ENCODE measurements at regions not wholly inside any gene's neighbourhood (a gene's known extent, or its start where the extent isn't known, plus 50 kb on each side); places are given as distances from the start of the nearest gene placed in this dataset.
A peak's percentile ranks its signal among the peaks of the same experiment; 100 is the strongest.

DNA sequence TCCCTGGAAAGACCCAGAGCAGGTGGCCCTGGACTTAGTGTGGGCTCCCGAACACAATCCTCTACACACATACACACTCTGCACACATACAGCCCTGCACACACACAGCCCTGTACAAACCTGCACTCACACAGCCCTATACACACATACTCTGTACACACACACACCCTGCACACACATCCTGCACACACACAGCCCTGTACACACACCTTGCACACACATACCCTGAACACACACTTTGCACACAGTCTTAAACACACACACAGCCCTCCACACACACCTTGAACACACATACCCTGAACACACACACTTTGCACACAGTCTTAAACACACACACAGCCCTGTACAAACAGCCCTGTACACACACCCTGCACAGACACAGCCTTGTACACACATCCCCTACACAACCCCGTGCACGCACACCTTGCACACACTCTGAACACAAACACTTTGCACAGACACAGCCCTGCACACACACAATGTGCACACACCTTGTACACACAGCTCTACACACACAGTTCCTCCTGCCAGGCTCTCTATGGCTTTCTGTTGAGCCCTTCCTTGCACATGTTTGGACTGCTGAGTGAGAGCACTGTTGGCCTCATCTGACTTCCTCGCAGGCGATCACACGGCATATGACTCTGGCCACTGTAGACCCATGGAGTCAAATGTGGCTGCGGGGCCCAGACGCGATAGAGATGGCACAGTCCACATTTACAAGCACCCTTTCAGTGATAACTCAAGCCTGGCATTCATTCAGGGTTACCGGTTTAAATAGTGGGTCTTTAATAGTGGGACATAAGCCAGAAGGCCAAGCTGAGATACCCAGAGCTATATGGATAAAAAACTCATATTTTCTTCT is 245.7 kb upstream of the IRX1 start:
- Mint-ChIP-seq H3K36me3 (ENCODE audit: unreplicated experiment) (no peaks in the 10 kb centered on the region), H3K9me3 (ENCODE audit: unreplicated experiment) (peaks cover 58% of the 10 kb centered on the region), H3K27me3 (ENCODE audit: unreplicated experiment) (no peaks in the 10 kb centered on the region), H3K27ac (ENCODE audit: unreplicated experiment) (no peak overlapping the region), H3K4me3 (ENCODE audit: unreplicated experiment) (no peak overlapping the region), H3K4me1 (ENCODE audit: unreplicated experiment) (no peaks in the 10 kb centered on the region)
- TF ChIP-seq, protein P1, sequence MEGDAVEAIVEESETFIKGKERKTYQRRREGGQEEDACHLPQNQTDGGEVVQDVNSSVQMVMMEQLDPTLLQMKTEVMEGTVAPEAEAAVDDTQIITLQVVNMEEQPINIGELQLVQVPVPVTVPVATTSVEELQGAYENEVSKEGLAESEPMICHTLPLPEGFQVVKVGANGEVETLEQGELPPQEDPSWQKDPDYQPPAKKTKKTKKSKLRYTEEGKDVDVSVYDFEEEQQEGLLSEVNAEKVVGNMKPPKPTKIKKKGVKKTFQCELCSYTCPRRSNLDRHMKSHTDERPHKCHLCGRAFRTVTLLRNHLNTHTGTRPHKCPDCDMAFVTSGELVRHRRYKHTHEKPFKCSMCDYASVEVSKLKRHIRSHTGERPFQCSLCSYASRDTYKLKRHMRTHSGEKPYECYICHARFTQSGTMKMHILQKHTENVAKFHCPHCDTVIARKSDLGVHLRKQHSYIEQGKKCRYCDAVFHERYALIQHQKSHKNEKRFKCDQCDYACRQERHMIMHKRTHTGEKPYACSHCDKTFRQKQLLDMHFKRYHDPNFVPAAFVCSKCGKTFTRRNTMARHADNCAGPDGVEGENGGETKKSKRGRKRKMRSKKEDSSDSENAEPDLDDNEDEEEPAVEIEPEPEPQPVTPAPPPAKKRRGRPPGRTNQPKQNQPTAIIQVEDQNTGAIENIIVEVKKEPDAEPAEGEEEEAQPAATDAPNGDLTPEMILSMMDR (IDR thresholded peaks at IDR 0.05) = no peak
- DNase-seq (ENCODE audit: extremely low spot score, unreplicated experiment) = peak; percentile 56

GRCh38 chr5:3348576-3349535 is 246.8 kb upstream of the IRX1 start:
- no peaks in the 10 kb centered on the region for H3K27me3 Mint-ChIP-seq (ENCODE audit: unreplicated experiment)
- H3K9me3 Mint-ChIP-seq (ENCODE audit: unreplicated experiment) = peaks cover 51% of the 10 kb centered on the region
- H3K27ac Mint-ChIP-seq (ENCODE audit: unreplicated experiment) = no peak overlapping the region
- no peaks in the 10 kb centered on the region for H3K36me3 Mint-ChIP-seq (ENCODE audit: unreplicated experiment)
- TF ChIP-seq, protein P1 (IDR thresholded peaks at IDR 0.05) = no peak
- H3K4me1 Mint-ChIP-seq (ENCODE audit: unreplicated experiment) = no peaks in the 10 kb centered on the region
- H3K4me3 Mint-ChIP-seq (ENCODE audit: unreplicated experiment) = no peak overlapping the region
- peak; percentile 83 for DNase-seq (ENCODE audit: extremely low spot score, unreplicated experiment)

- no peaks in the 10 kb centered on the region for H3K27me3 Mint-ChIP-seq (ENCODE audit: unreplicated experiment)
- no peak overlapping the region for H3K27ac Mint-ChIP-seq (ENCODE audit: unreplicated experiment)
- TF ChIP-seq, protein P1 (IDR thresholded peaks at IDR 0.05) = no peak
- peaks cover 47% of the 10 kb centered on the region for H3K9me3 Mint-ChIP-seq (ENCODE audit: unreplicated experiment)
- H3K4me3 Mint-ChIP-seq (ENCODE audit: unreplicated experiment) = no peak overlapping the region
- no peaks in the 10 kb centered on the region for H3K36me3 Mint-ChIP-seq (ENCODE audit: unreplicated experiment)
- peak; percentile 49 for DNase-seq (ENCODE audit: extremely low spot score, unreplicated experiment)
- H3K4me1 Mint-ChIP-seq (ENCODE audit: unreplicated experiment) = no peaks in the 10 kb centered on the region
These were observed 247.9 kb upstream of the IRX1 start for GRCh38 chr5:3347741-3348140.

- DNase-seq (ENCODE audit: extremely low spot score, unreplicated experiment) = peak; percentile 63
- no peaks in the 10 kb centered on the region for H3K4me1 Mint-ChIP-seq (ENCODE audit: unreplicated experiment)
- no peaks in the 10 kb centered on the region for H3K27me3 Mint-ChIP-seq (ENCODE audit: unreplicated experiment)
- TF ChIP-seq, protein P1 (IDR thresholded peaks at IDR 0.05) = no peak
- H3K36me3 Mint-ChIP-seq (ENCODE audit: unreplicated experiment) = no peaks in the 10 kb centered on the region
- no peak overlapping the region for H3K27ac Mint-ChIP-seq (ENCODE audit: unreplicated experiment)
- H3K4me3 Mint-ChIP-seq (ENCODE audit: unreplicated experiment) = no peak overlapping the region
- H3K9me3 Mint-ChIP-seq (ENCODE audit: unreplicated experiment) = peaks cover 43% of the 10 kb centered on the region
These were observed 249.4 kb upstream of the IRX1 start for GRCh38 chr5:3346111-3346820.
